ENCODE measurements at regions not wholly inside any gene's neighbourhood (a gene's known extent, or its start where the extent isn't known, plus 50 kb on each side); places are given as distances from the start of the nearest gene placed in this dataset.

DNA sequence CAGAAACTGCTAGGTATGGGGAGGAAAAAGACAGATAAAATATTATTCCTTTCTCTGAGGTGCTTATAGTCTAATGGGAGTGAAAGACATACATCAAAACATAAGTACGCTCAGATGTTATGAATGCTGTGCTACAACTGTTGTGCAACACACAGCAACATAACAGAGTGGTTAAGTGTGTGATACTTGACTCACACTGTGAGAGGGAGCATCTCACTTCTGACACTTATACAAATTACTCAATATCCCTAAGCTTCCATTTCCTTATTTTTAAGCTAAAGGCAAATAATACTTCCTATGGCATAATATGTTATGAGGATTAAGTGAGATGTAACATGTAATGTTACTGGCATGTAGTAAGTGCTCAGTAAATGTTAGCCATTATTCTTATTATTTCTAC lies 110.6 kb upstream of the FER start:
- TF ChIP-seq CTCF (IDR thresholded peaks at IDR 0.05) (no peak), POLR2A (IDR thresholded peaks at IDR 0.05) (no peak)
